HEK293 (cell line): ENCODE measurements at regions not wholly inside any gene's neighbourhood (a gene's known extent, or its start where the extent isn't known, plus 50 kb on each side); places are given as distances from the start of the nearest gene placed in this dataset.
A peak's percentile ranks its signal among the peaks of the same experiment; 100 is the strongest.

Source experiments
- CTCF ChIA-PET: fragments of 350-600 bp; formaldehyde crosslinking; extraction: SDS; loops from one replicate; lab custom pipeline; 2021; ENCODE audit warnings: antibody characterized with exemption; lab: Yijun Ruan, JAX
- POLR2A ChIA-PET: fragments of 300-600 bp; formaldehyde crosslinking; extraction: SDS; loops from one replicate; lab custom pipeline; 2020; ENCODE audit warnings: antibody characterized with exemption, inconsistent platforms; lab: Yijun Ruan, JAX
- H3K27ac ChIP-seq: fragments of 200-500 bp; sonication (Bioruptor generic); 2 replicates; pipeline ENCODE4 v1.5.1; 2014; ENCODE audit warnings: low read depth, low read length, control low read depth, inconsistent platforms; ENCODE audit errors: extremely low read depth
- H3K36me3 ChIP-seq, 2 experiments: fragments of 200-500 bp in 1 of 2; sonication (Bioruptor generic) in 1 of 2; 1 replicate in 1 of 2; 2 replicates in 1 of 2; pipeline ENCODE4 v1.5.1; 2014 to 2017; ENCODE audit warnings: inconsistent platforms in 2 of 2, low read length in 2 of 2; ENCODE audit not compliant: control insufficient read depth in 2 of 2, insufficient read depth in 1 of 2
- H3K4me1 ChIP-seq: fragments of 200-500 bp; sonication (Bioruptor generic); 2 replicates; pipeline ENCODE4 v1.5.1; 2014; ENCODE audit warnings: mild to moderate bottlenecking, low read length, inconsistent platforms; ENCODE audit not compliant: control insufficient read depth, insufficient read depth
- H3K4me3 ChIP-seq: 2 replicates; pipeline ENCODE4 v1.5.1; 2011; ENCODE audit warnings: low read depth, mild to moderate bottlenecking, control low read depth, low read length, moderate library complexity
- H3K9me3 ChIP-seq: fragments of 200-500 bp; sonication (Bioruptor generic); 2 replicates; pipeline ENCODE4 v1.5.1; 2014; ENCODE audit warnings: low read depth, low read length, inconsistent platforms; ENCODE audit not compliant: control insufficient read depth, insufficient read depth
- ATF2 ChIP-seq: fragments of 450-650 bp; formaldehyde crosslinking; IDR thresholded peaks from 2 replicates; pipeline ENCODE4 v1.5.1; 2016; ENCODE audit warnings: missing biosample characterization, missing genetic modification characterization, low read depth
- CTCF ChIP-seq: fragments of 450-650 bp; formaldehyde crosslinking; IDR thresholded peaks from 2 replicates; pipeline ENCODE4 v1.5.1; 2016; ENCODE audit warnings: missing biosample characterization, missing genetic modification characterization
- MYNN ChIP-seq: fragments of 450-650 bp; formaldehyde crosslinking; IDR thresholded peaks from 2 replicates; pipeline ENCODE4 v1.5.1; 2016; ENCODE audit warnings: missing biosample characterization, missing genetic modification characterization, borderline replicate concordance
- RBAK ChIP-seq: fragments of 450-650 bp; formaldehyde crosslinking; IDR thresholded peaks from 2 replicates; pipeline ENCODE4 v1.5.1; 2016; ENCODE audit warnings: missing biosample characterization, missing genetic modification characterization
- YY2 ChIP-seq: fragments of 450-650 bp; formaldehyde crosslinking; IDR thresholded peaks from 2 replicates; pipeline ENCODE4 v1.5.1; 2016; ENCODE audit warnings: missing biosample characterization, missing genetic modification characterization
- ZBTB20 ChIP-seq: fragments of 450-650 bp; formaldehyde crosslinking; IDR thresholded peaks from 2 replicates; pipeline ENCODE4 v1.5.1; 2016; ENCODE audit warnings: missing biosample characterization, missing genetic modification characterization
- ZBTB21 ChIP-seq: fragments of 450-650 bp; formaldehyde crosslinking; IDR thresholded peaks from 2 replicates; pipeline ENCODE4 v1.5.1; 2017; ENCODE audit warnings: missing biosample characterization, missing genetic modification characterization
- ZBTB48 ChIP-seq: fragments of 450-650 bp; formaldehyde crosslinking; IDR thresholded peaks from 2 replicates; pipeline ENCODE4 v1.5.1; 2016; ENCODE audit warnings: missing biosample characterization, missing genetic modification characterization
- ZFP37 ChIP-seq: fragments of 450-650 bp; formaldehyde crosslinking; IDR thresholded peaks from 2 replicates; pipeline ENCODE4 v1.5.1; 2016; ENCODE audit warnings: missing biosample characterization, missing genetic modification characterization
- ZIC2 ChIP-seq: fragments of 450-650 bp; formaldehyde crosslinking; IDR thresholded peaks from 2 replicates; pipeline ENCODE4 v1.5.1; 2016; ENCODE audit warnings: missing biosample characterization, missing genetic modification characterization
- ZNF121 ChIP-seq: fragments of 450-650 bp; formaldehyde crosslinking; IDR thresholded peaks from 2 replicates; pipeline ENCODE4 v1.5.1; 2016; ENCODE audit warnings: missing biosample characterization, missing genetic modification characterization
- ZNF140 ChIP-seq: fragments of 450-650 bp; formaldehyde crosslinking; IDR thresholded peaks from 2 replicates; pipeline ENCODE4 v1.5.1; 2016; ENCODE audit warnings: missing biosample characterization, missing genetic modification characterization
- ZNF155 ChIP-seq: fragments of 450-650 bp; formaldehyde crosslinking; IDR thresholded peaks from 2 replicates; pipeline ENCODE4 v1.5.1; 2016; ENCODE audit warnings: missing biosample characterization, missing genetic modification characterization
- ZNF16 ChIP-seq: fragments of 450-650 bp; formaldehyde crosslinking; IDR thresholded peaks from 2 replicates; pipeline ENCODE4 v1.5.1; 2016; ENCODE audit warnings: low read depth, missing biosample characterization, missing genetic modification characterization
- ZNF184 ChIP-seq: fragments of 450-650 bp; IDR thresholded peaks from 2 replicates; pipeline ENCODE4 v1.5.1; 2018; ENCODE audit warnings: missing biosample characterization, mild to moderate bottlenecking, missing genetic modification characterization
- ZNF23 ChIP-seq: fragments of 450-650 bp; formaldehyde crosslinking; IDR thresholded peaks from 2 replicates; pipeline ENCODE4 v1.5.1; 2016; ENCODE audit warnings: missing biosample characterization, missing genetic modification characterization, borderline replicate concordance
- ZNF623 ChIP-seq: fragments of 450-650 bp; formaldehyde crosslinking; IDR thresholded peaks from 2 replicates; pipeline ENCODE4 v1.5.1; 2016; ENCODE audit warnings: missing biosample characterization, missing genetic modification characterization
- ZNF654 ChIP-seq: fragments of 450-650 bp; formaldehyde crosslinking; IDR thresholded peaks from 2 replicates; pipeline ENCODE4 v1.5.1; 2016; ENCODE audit warnings: low read depth, missing biosample characterization, missing genetic modification characterization
- ZNF670 ChIP-seq: fragments of 450-650 bp; formaldehyde crosslinking; IDR thresholded peaks from 2 replicates; pipeline ENCODE4 v1.5.1; 2016; ENCODE audit warnings: missing biosample characterization, missing genetic modification characterization, low read depth
- TF ChIP-seq, protein P1 (sequence below): fragments of 450-650 bp; formaldehyde crosslinking; IDR thresholded peaks from 2 replicates; pipeline ENCODE4 v1.5.1; 2016; ENCODE audit warnings: missing biosample characterization, missing genetic modification characterization
- TF ChIP-seq, protein P2 (sequence below): fragments of 450-650 bp; IDR thresholded peaks from 2 replicates; pipeline ENCODE4 v1.5.1; 2018; ENCODE audit warnings: missing biosample characterization, mild to moderate bottlenecking, missing genetic modification characterization

GRCh38 chr5:26700759-26701384 is 337.5 kb downstream of the CDH9 start:
- CTCF ChIA-PET, result interaction anchor here (0.6 to 1.7 kb wide), 12 partner anchors 9 to 689 kb away, joined by 3 to 9 read pairs (median 4); no protein-coding TSS in a partner anchor

DNA sequence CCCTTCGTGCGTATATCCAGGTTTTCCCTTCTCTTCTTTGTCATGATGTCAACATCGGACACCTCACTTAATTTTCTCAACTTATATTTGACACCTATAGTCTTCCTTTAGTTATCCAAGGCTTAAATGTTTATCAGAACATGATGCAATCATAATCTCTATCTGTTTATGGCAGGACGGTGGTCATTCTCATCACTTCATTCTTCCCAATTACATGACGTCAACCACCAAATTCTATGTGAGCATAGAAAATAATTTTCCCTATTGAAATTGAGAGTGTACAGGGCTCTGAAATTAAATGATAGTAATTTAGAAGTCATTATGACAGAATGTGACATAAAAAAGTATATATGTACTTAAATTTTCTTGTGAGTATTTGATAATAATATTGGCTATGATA is 345.4 kb downstream of the CDH9 start:
- TF ChIP-seq ZBTB20 (no peak), ATF2 (tag by site-specific recombination) (peak; percentile 40; the same call in 1 of the 2 replicates)
- Histone ChIP-seq H3K36me3 (no peaks in the 10 kb centered on the region), H3K9me3 (no peaks in the 10 kb centered on the region), H3K27ac (no peak overlapping the region), H3K4me1 (no peaks in the 10 kb centered on the region), H3K4me3 (no peak overlapping the region)
- ChIA-PET POLR2A (no interaction called here), CTCF (no interaction called here)

More at GRCh38 chr5:26700759-26701384, 337.5 kb downstream of the CDH9 start:
- TF ChIP-seq CTCF (tag by site-specific recombination) (0 out of 2 replicates have a peak, but pooled peaks have one; percentile 32), ZNF16 (no peak), ZIC2 (no peak), ZNF654 (tag by site-specific recombination) (peak; percentile 64), YY2 (no peak), ZNF184 (tag by site-specific recombination) (no peak)
- TF ChIP-seq, protein P1, sequence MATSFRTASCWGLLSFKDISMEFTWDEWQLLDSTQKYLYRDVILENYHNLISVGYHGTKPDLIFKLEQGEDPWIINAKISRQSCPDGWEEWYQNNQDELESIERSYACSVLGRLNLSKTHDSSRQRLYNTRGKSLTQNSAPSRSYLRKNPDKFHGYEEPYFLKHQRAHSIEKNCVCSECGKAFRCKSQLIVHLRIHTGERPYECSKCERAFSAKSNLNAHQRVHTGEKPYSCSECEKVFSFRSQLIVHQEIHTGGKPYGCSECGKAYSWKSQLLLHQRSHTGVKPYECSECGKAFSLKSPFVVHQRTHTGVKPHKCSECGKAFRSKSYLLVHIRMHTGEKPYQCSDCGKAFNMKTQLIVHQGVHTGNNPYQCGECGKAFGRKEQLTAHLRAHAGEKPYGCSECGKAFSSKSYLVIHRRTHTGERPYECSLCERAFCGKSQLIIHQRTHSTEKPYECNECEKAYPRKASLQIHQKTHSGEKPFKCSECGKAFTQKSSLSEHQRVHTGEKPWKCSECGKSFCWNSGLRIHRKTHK (tag by site-specific recombination), result no peak
- TF ChIP-seq, all 188 proteins: peak for 2
- no peaks in the 10 kb centered on the region for H3K36me3 ChIP-seq
- POLR2A ChIA-PET, result no interaction called here
- no peak overlapping the region for H3K4me3 ChIP-seq
- H3K9me3 ChIP-seq, result no peaks in the 10 kb centered on the region
- no peaks in the 10 kb centered on the region for H3K4me1 ChIP-seq
- no peak overlapping the region for H3K27ac ChIP-seq

DNA sequence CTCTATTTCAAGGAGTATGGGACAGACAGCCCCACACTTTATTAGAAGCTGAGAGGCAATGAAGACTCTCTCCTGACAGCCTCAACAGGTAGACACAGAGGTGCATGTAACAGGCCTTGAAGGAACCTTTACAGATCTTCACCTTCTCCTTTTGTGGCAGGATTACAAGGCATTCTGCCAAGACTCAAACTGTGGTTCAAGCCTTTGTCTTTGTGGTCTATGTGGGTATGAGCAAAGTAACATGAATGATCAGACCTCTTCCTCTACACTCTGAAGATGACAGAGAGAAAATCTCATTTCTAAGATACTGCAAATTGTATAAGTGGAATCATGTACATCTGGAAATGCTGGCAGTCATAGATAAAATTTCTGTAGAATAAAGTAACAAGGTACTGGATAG is 346.9 kb downstream of the CDH9 start:
- TF ChIP-seq CTCF (tag by site-specific recombination), result no peak
- no peak for TF ChIP-seq ZNF121
- TF ChIP-seq ZNF23 (tag by site-specific recombination), result no peak
- no peak for TF ChIP-seq ZNF184 (tag by site-specific recombination)
- TF ChIP-seq ZNF155 (tag by site-specific recombination), result no peak
- no peak for TF ChIP-seq ZNF140 (tag by site-specific recombination)
- TF ChIP-seq, protein P2, sequence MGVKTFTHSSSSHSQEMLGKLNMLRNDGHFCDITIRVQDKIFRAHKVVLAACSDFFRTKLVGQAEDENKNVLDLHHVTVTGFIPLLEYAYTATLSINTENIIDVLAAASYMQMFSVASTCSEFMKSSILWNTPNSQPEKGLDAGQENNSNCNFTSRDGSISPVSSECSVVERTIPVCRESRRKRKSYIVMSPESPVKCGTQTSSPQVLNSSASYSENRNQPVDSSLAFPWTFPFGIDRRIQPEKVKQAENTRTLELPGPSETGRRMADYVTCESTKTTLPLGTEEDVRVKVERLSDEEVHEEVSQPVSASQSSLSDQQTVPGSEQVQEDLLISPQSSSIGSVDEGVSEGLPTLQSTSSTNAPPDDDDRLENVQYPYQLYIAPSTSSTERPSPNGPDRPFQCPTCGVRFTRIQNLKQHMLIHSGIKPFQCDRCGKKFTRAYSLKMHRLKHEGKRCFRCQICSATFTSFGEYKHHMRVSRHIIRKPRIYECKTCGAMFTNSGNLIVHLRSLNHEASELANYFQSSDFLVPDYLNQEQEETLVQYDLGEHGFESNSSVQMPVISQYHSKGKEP, result no peak
- no peak for TF ChIP-seq MYNN (tag by site-specific recombination)
- no peak for TF ChIP-seq ZNF670 (tag by site-specific recombination)
- TF ChIP-seq ZFP37 (tag by site-specific recombination), result no peak
- TF ChIP-seq RBAK (tag by site-specific recombination), result no peak
- no peak for TF ChIP-seq ATF2 (tag by site-specific recombination)
- TF ChIP-seq ZNF623 (tag by site-specific recombination), result no peak
- TF ChIP-seq ZBTB21 (tag by site-specific recombination), result no peak
- TF ChIP-seq ZBTB48 (tag by site-specific recombination), result no peak
- Histone ChIP-seq H3K9me3 (no peaks in the 10 kb centered on the region), H3K4me1 (no peaks in the 10 kb centered on the region), H3K27ac (no peak overlapping the region), H3K4me3 (no peak overlapping the region), H3K36me3 (no peaks in the 10 kb centered on the region)
- CTCF ChIA-PET, result interaction anchor here (0.7 to 1.2 kb wide), 4 partner anchors 9 to 145 kb away, joined by 3 to 9 read pairs (median 4); no protein-coding TSS in a partner anchor
- POLR2A ChIA-PET, result no interaction called here
